ENCODE measurements at regions not wholly inside any gene's neighbourhood (a gene's known extent, or its start where the extent isn't known, plus 50 kb on each side); places are given as distances from the start of the nearest gene placed in this dataset.

- TF ChIP-seq EZH2 (IDR thresholded peaks at IDR 0.05; ENCODE audit: insufficient read depth, poor library complexity, severe bottlenecking) (no peak), EZH2phosphoT487 (IDR thresholded peaks at IDR 0.05; ENCODE audit: insufficient read depth, low read depth) (no peak)
Measured at GRCh38 chr14:97705107-97705506, 907.9 kb downstream of the VRK1 start.

Measured in GM23248 (cell line).